Suprapubic skin (tissue), 4 donors: ENCODE measurements at regions not wholly inside any gene's neighbourhood (a gene's known extent, or its start where the extent isn't known, plus 50 kb on each side); places are given as distances from the start of the nearest gene placed in this dataset.

Experiments
- DNase-seq, 2 donors: peaks; one replicate each; pipeline ENCODE4 v3.0.0-alpha.2; 2019; ENCODE audit warnings: low spot score in 2 of 2
- H3K27ac ChIP-seq: fragments of 200-600 bp; sonication (generic); one replicate; pipeline ENCODE4 v1.5.1; 2019
- H3K27me3 ChIP-seq: fragments of 200-600 bp; sonication (generic); one replicate; pipeline ENCODE4 v1.5.1; 2019
- H3K36me3 ChIP-seq: fragments of 200-600 bp; sonication (generic); one replicate; pipeline ENCODE4 v1.5.1; 2019
- H3K4me1 ChIP-seq: fragments of 200-600 bp; sonication (generic); one replicate; pipeline ENCODE4 v1.5.1; 2019
- H3K4me3 ChIP-seq: fragments of 200-600 bp; sonication (generic); one replicate; pipeline ENCODE4 v1.5.1; 2019; ENCODE audit warnings: mild to moderate bottlenecking
- H3K9me3 ChIP-seq: fragments of 200-600 bp; sonication (generic); one replicate; pipeline ENCODE4 v1.5.1; 2019
- EP300 ChIP-seq: sonication (generic); formaldehyde crosslinking; IDR thresholded peaks from one replicate; pipeline ENCODE4 v1.6.1; 2017; ENCODE audit warnings: antibody characterized with exemption
- POLR2A ChIP-seq, 2 donors: fragments of 450-650 bp; IDR thresholded peaks; one replicate each; pipeline ENCODE4 v1.6.1; 2017; ENCODE audit warnings: antibody characterized with exemption in 2 of 2, mild to moderate bottlenecking in 2 of 2, moderate library complexity in 2 of 2
- POLR2AphosphoS5 ChIP-seq, 3 donors: sonication (generic); formaldehyde crosslinking; IDR thresholded peaks; one replicate each; pipeline ENCODE4 v1.6.1; 2017; ENCODE audit warnings: antibody characterized with exemption in 3 of 3
- WGBS: methylation state at CpG from one replicate; pipeline ENCODE4 v1.1.5; 2018; 5-methylcytosine and 5-hydroxymethylcytosine counted together
- TF ChIP-seq, protein P1 (sequence below), 2 donors: fragments of 200-600 bp in 1 of 2; fragments of 450-650 bp in 1 of 2; sonication (generic) in 1 of 2; IDR thresholded peaks; one replicate each; pipeline ENCODE4 v1.5.1; 2016 to 2019; ENCODE audit warnings: antibody characterized with exemption in 2 of 2, mild to moderate bottlenecking in 1 of 2, moderate library complexity in 1 of 2

DNA sequence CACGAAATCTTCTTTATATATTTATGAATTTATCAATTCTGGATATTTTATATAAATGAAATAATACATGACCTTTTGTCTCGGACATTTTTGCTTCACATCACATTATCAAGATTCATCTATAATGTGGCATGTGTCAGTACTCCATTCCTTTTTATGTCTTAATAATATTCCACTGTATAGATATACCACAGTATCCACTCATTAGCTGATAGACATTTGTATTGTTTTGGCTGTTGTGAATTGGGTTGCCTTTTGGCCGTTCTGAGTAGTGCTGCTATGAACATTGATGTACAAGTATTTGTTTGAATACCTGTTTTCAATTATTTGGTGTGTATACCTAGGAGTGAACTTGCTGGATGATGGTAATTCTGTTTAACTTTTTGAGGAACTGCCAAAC, 323.8 kb upstream of the CA10 start:
- no peak overlapping the region for H3K27ac ChIP-seq
- no peak overlapping the region for H3K4me3 ChIP-seq
- no peaks in the 10 kb centered on the region for H3K36me3 ChIP-seq
- WGBS, result 85% methylated on average over 3 of the region's 3 CpGs
- TF ChIP-seq POLR2AphosphoS5 (IDR thresholded peaks at IDR 0.05) (no peak), EP300 (no peak), POLR2A (IDR thresholded peaks at IDR 0.05) (no peak)
- TF ChIP-seq, protein P1, sequence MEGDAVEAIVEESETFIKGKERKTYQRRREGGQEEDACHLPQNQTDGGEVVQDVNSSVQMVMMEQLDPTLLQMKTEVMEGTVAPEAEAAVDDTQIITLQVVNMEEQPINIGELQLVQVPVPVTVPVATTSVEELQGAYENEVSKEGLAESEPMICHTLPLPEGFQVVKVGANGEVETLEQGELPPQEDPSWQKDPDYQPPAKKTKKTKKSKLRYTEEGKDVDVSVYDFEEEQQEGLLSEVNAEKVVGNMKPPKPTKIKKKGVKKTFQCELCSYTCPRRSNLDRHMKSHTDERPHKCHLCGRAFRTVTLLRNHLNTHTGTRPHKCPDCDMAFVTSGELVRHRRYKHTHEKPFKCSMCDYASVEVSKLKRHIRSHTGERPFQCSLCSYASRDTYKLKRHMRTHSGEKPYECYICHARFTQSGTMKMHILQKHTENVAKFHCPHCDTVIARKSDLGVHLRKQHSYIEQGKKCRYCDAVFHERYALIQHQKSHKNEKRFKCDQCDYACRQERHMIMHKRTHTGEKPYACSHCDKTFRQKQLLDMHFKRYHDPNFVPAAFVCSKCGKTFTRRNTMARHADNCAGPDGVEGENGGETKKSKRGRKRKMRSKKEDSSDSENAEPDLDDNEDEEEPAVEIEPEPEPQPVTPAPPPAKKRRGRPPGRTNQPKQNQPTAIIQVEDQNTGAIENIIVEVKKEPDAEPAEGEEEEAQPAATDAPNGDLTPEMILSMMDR (IDR thresholded peaks at IDR 0.05), result no peak
- DNase-seq, result no peak
- H3K4me1 ChIP-seq, result no peaks in the 10 kb centered on the region
- H3K9me3 ChIP-seq, result no peaks in the 10 kb centered on the region
- no peaks in the 10 kb centered on the region for H3K27me3 ChIP-seq

DNA sequence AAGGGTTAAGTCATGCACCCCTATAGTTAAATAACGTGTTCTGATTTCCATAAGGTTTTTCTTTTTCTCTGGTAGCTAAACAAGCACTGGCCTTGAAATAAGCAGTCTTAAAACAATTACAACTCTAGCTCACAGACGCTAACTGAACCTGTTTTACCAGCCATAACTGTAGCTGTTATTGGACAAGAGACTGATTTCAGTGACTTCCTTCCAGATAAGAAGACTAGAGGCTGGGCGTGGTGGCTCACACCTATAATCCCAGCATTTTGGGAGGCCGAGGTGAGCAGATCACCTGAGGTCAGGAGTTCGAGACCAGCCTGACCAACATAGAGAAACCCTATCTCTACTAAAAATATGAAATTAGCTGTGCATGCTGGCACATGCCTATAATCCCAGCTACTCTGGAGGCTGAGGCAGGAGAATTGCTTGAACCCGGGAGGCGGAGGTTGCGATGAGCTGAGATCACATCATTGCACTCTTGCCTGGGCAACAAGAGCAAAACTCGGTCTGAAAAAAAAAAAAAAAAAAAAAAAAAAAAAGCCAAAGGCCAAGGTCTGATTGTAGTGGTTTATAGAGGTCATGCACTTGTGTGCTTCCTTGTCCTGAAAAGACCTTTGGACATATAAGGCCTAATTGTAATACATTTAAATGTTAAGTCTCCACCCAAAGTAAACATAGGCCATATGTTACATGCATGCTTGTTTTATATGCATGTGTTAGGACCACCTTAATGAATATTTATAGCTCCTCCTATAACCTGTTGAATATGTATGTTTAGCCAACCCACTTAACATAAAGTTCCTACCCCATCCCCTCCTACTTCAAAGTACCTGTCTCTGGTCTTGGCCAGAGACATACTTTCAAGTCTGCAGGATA, 319.5 kb upstream of the CA10 start:
- H3K9me3 ChIP-seq, result no peaks in the 10 kb centered on the region
- H3K4me1 ChIP-seq, result no peaks in the 10 kb centered on the region
- H3K36me3 ChIP-seq, result no peaks in the 10 kb centered on the region
- H3K4me3 ChIP-seq, result no peak overlapping the region
- H3K27me3 ChIP-seq, result no peaks in the 10 kb centered on the region
- TF ChIP-seq POLR2AphosphoS5 (IDR thresholded peaks at IDR 0.05) (no peak), POLR2A (IDR thresholded peaks at IDR 0.05) (no peak), EP300 (no peak)
- TF ChIP-seq, protein P1 (IDR thresholded peaks at IDR 0.05), result no peak
- no peak overlapping the region for H3K27ac ChIP-seq
- WGBS, result 82% methylated on average over 9 of the region's 9 CpGs
- DNase-seq, result no peak

- Histone ChIP-seq H3K4me1 (no peaks in the 10 kb centered on the region), H3K9me3 (no peaks in the 10 kb centered on the region), H3K4me3 (no peak overlapping the region), H3K36me3 (no peaks in the 10 kb centered on the region), H3K27me3 (no peaks in the 10 kb centered on the region), H3K27ac (no peak overlapping the region)
- no peak for DNase-seq
- TF ChIP-seq, protein P1 (IDR thresholded peaks at IDR 0.05), result no peak
- TF ChIP-seq POLR2A (IDR thresholded peaks at IDR 0.05) (no peak), POLR2AphosphoS5 (IDR thresholded peaks at IDR 0.05) (no peak), EP300 (no peak)
- 64% methylated on average over 2 of the region's 2 CpGs for WGBS
Observed at GRCh38 chr17:52476638-52477313, 318.3 kb upstream of the CA10 start.

DNA sequence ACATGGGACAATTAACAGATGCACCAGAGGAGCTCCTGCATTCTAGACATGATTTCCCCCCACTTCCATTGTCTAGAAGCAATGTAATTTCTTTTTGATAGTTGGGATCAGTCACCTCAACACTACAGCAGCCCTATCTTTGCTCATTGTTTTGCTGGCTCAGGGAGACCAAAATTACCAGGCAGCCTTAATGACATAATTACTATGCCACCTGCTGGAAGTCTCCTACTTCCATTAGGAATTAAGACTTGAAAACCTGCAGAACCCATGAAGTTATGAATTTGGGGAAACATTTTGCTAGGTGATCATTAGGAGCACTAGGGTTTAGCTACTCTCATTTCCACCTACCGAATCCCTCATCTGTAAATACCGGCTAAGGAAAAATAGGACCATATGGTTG, 312.0 kb upstream of the CA10 start:
- Histone ChIP-seq H3K36me3 (no peaks in the 10 kb centered on the region), H3K4me1 (no peaks in the 10 kb centered on the region), H3K27ac (no peak overlapping the region), H3K9me3 (no peaks in the 10 kb centered on the region), H3K4me3 (no peak overlapping the region), H3K27me3 (no peaks in the 10 kb centered on the region)
- no peak for TF ChIP-seq EP300
- no peak for TF ChIP-seq POLR2A (IDR thresholded peaks at IDR 0.05)
- TF ChIP-seq, protein P1 (IDR thresholded peaks at IDR 0.05), result no peak
- no peak for TF ChIP-seq POLR2AphosphoS5 (IDR thresholded peaks at IDR 0.05)
- DNase-seq, result no peak
- 91% methylated on average over 2 of the region's 2 CpGs for WGBS

- Histone ChIP-seq H3K27me3 (no peaks in the 10 kb centered on the region), H3K9me3 (no peaks in the 10 kb centered on the region), H3K4me1 (no peaks in the 10 kb centered on the region), H3K36me3 (no peaks in the 10 kb centered on the region), H3K4me3 (no peak overlapping the region), H3K27ac (no peak overlapping the region)
- DNase-seq, result no peak
- no peak for TF ChIP-seq POLR2AphosphoS5 (IDR thresholded peaks at IDR 0.05)
- TF ChIP-seq, protein P1 (IDR thresholded peaks at IDR 0.05), result no peak
- TF ChIP-seq EP300, result no peak
- no peak for TF ChIP-seq POLR2A (IDR thresholded peaks at IDR 0.05)
- 73% methylated on average over 3 of the region's 3 CpGs for WGBS
Observed at GRCh38 chr17:52465407-52465806, 306.9 kb upstream of the CA10 start.
